K562 (cell line): ENCODE measurements at regions not wholly inside any gene's neighbourhood (a gene's known extent, or its start where the extent isn't known, plus 50 kb on each side); places are given as distances from the start of the nearest gene placed in this dataset.

Source experiments
- ATAC-seq: fragments of 200-7000 bp; cut with Tn5 transposase; 3 replicates; pipeline ENCODE4 v1.9.1; 2020; ENCODE audit warnings: moderate library complexity
- BruUV-seq: library from RNA; stranded (reverse); fragments of 400-500 nt; replicated peaks from 2 replicates; lab custom pipeline; 2021; lab: Mats Ljungman, UMichigan
- CTCF ChIA-PET: fragments of 300-600 bp; formaldehyde crosslinking; extraction: SDS; loops from one replicate; lab custom pipeline; 2021; ENCODE audit warnings: low intra/inter-chr PET ratio; lab: Yijun Ruan, JAX
- POLR2A ChIA-PET: fragments of 300-600, 350-650 bp; sonication (Branson Sonifier 250); formaldehyde crosslinking; extraction: SDS; loops from one replicate; lab custom pipeline; 2021; ENCODE audit warnings: antibody characterized with exemption, inconsistent platforms; lab: Yijun Ruan, JAX
- DNase-seq, 4 experiments: peaks; one replicate each; pipeline versions ENCODE4 v3.0.0 to v3.0.0-alpha.2; 2011 to 2018; ENCODE audit warnings: low spot score in 3 of 4, mixed read lengths in 3 of 4; ENCODE audit errors: extremely low read depth in 1 of 4
- FAIRE-seq: peaks from 2 replicates; lab custom pipeline; 2011; peaks lifted over from hg19 to GRCh38; lab: Jason Lieb, UNC
- H2AFZ ChIP-seq: 2 replicates; pipeline ENCODE4 v1.6.0; 2011; ENCODE audit warnings: low read depth, low read length, control low read depth, inconsistent platforms
- H3K27ac ChIP-seq: fragments of 200-600 bp; 3 replicates; pipeline ENCODE4 v1.8.0; 2011; ENCODE audit warnings: low read depth, mild to moderate bottlenecking, control low read depth, inconsistent platforms, low read length, moderate library complexity, mixed read lengths; ENCODE audit errors: extremely low read depth
- H3K27me3 ChIP-seq, 2 experiments: fragments of 300-600 bp in 1 of 2; 2 replicates in 1 of 2; 3 replicates in 1 of 2; pipeline versions ENCODE4 v1.6.0 to v1.8.0; 2011; ENCODE audit warnings: inconsistent platforms in 2 of 2, low read length in 2 of 2, mild to moderate bottlenecking in 1 of 2, mixed read lengths in 1 of 2, moderate library complexity in 1 of 2; ENCODE audit not compliant: control insufficient read depth in 2 of 2, insufficient read depth in 2 of 2
- H3K36me3 ChIP-seq: fragments of 300-600 bp; 3 replicates; pipeline ENCODE4 v1.8.0; 2011; ENCODE audit warnings: mild to moderate bottlenecking, low read length, inconsistent platforms; ENCODE audit not compliant: control insufficient read depth, insufficient read depth
- H3K4me1 ChIP-seq, 2 experiments: fragments of 200-600 bp in 1 of 2; replicated peaks in 1 of 2; 2 replicates in 1 of 2; 3 replicates in 1 of 2; pipeline versions ENCODE4 v1.5.1 to v1.8.0; 2011; ENCODE audit warnings: inconsistent platforms in 2 of 2, low read length in 2 of 2, mild to moderate bottlenecking in 1 of 2, mixed read lengths in 1 of 2, moderate library complexity in 1 of 2; ENCODE audit not compliant: control insufficient read depth in 2 of 2, insufficient read depth in 2 of 2
- H3K4me2 ChIP-seq: 2 replicates; pipeline ENCODE4 v1.6.1; 2011; ENCODE audit warnings: low read length, control low read depth, inconsistent platforms, mixed read lengths; ENCODE audit not compliant: insufficient read depth
- H3K4me3 ChIP-seq: fragments of 200-600 bp; sonication (generic), shearing (Covaris generic); 2 replicates; pipeline ENCODE4 v1.5.1; 2016; ENCODE audit warnings: control low read depth, inconsistent platforms
- H3K79me2 ChIP-seq: fragments of 200-600 bp; 3 replicates; pipeline ENCODE4 v1.8.0; 2011; ENCODE audit warnings: low read length, inconsistent platforms; ENCODE audit not compliant: control insufficient read depth, insufficient read depth
- H3K9ac ChIP-seq, 2 experiments: 2 replicates each; pipeline versions ENCODE4 v1.6.0 to v1.6.1; 2011; ENCODE audit warnings: low read depth in 2 of 2, low read length in 2 of 2, control low read depth in 1 of 2, inconsistent platforms in 1 of 2, mild to moderate bottlenecking in 1 of 2, mixed read lengths in 1 of 2; ENCODE audit not compliant: insufficient read depth in 1 of 2
- H3K9me1 ChIP-seq: one replicate; pipeline ENCODE4 v1.6.0; 2011; ENCODE audit warnings: inconsistent platforms, mild to moderate bottlenecking, low read length, moderate library complexity; ENCODE audit not compliant: control insufficient read depth, insufficient read depth
- H3K9me3 ChIP-seq: replicated peaks from 2 replicates; pipeline ENCODE4 v1.5.1; 2011; ENCODE audit warnings: low read depth, low read length, inconsistent platforms; ENCODE audit not compliant: control insufficient read depth, insufficient read depth
- H4K20me1 ChIP-seq: replicated peaks from 2 replicates; pipeline ENCODE4 v1.6.1; 2011; ENCODE audit warnings: low read length, inconsistent platforms, mixed read lengths; ENCODE audit not compliant: control insufficient read depth, insufficient read depth
- CREB1 ChIP-seq, 2 experiments: sonication (generic) in 1 of 2; formaldehyde crosslinking in 1 of 2; IDR thresholded peaks; 2 replicates each; pipeline versions ENCODE4 v1.6.1 to v1.8.0; 2012 to 2022; ENCODE audit warnings: inconsistent platforms in 1 of 2, mild to moderate bottlenecking in 1 of 2, missing genetic modification reagents in 1 of 2, moderate library complexity in 1 of 2
- ELF2 ChIP-seq: fragments of 250-450 bp; sonication (Bioruptor Pico); IDR thresholded peaks from 2 replicates; pipeline ENCODE4 v1.5.0; 2021; ENCODE audit warnings: mild to moderate bottlenecking
- ETV1 ChIP-seq: fragments of 450-650 bp; conservative IDR thresholded peaks from 2 replicates; pipeline ENCODE4 v1.6.1; 2016; ENCODE audit warnings: missing genetic modification characterization, control low read depth, low read depth, missing compliant biosample characterization
- FOXA1 ChIP-seq: fragments of 450-650 bp; IDR thresholded peaks from 2 replicates; pipeline ENCODE4 v1.6.1; 2016; ENCODE audit warnings: mild to moderate bottlenecking, borderline replicate concordance
- GABPA ChIP-seq: fragments of 200-800 bp; sonication (Bioruptor generic); conservative IDR thresholded peaks from 2 replicates; pipeline ENCODE4 v1.6.1; 2016; ENCODE audit warnings: low read depth, missing genetic modification characterization, missing compliant biosample characterization
- GABPB1 ChIP-seq: sonication (generic); formaldehyde crosslinking; IDR thresholded peaks from 2 replicates; pipeline ENCODE4 v1.8.0; 2022; ENCODE audit warnings: mild to moderate bottlenecking, missing genetic modification reagents
- JUND ChIP-seq, 2 experiments: IDR thresholded peaks; 2 replicates in 1 of 2; 3 replicates in 1 of 2; pipeline ENCODE4 v1.6.1; 2011; ENCODE audit warnings: borderline replicate concordance in 2 of 2, low read depth in 2 of 2, low read length in 2 of 2, improper control_type of control experiment in 1 of 2, missing biosample characterization in 1 of 2, missing genetic modification characterization in 1 of 2, missing genetic modification reagents in 1 of 2
- MCM2 ChIP-seq: fragments of 450-650 bp; IDR thresholded peaks from 2 replicates; pipeline ENCODE4 v1.6.1; 2017; ENCODE audit warnings: low read depth, mild to moderate bottlenecking
- MXI1 ChIP-seq: IDR thresholded peaks from 2 replicates; pipeline ENCODE4 v1.6.1; 2011; ENCODE audit warnings: low read depth, mild to moderate bottlenecking, improper control_type of control experiment, low read length
- PCBP2 ChIP-seq: fragments of 200-400 bp; formaldehyde crosslinking; IDR thresholded peaks from 2 replicates; pipeline ENCODE4 v1.6.1; 2018; ENCODE audit warnings: low read length, low read depth, mild to moderate bottlenecking, moderate library complexity; ENCODE audit not compliant: poor library complexity, severe bottlenecking
- PHF8 ChIP-seq: fragments of 200-600 bp; sonication (generic); IDR thresholded peaks from 2 replicates; pipeline ENCODE4 v1.6.1; 2012; ENCODE audit warnings: mixed run types, mild to moderate bottlenecking, inconsistent platforms, low read length, moderate library complexity, borderline replicate concordance
- SAP30 ChIP-seq: fragments of 200-600 bp; sonication (generic); IDR thresholded peaks from 2 replicates; pipeline ENCODE4 v1.6.1; 2012; ENCODE audit warnings: borderline replicate concordance, low read depth, mild to moderate bottlenecking, moderate library complexity, low read length, control low read depth, inconsistent platforms; ENCODE audit not compliant: insufficient read depth, poor library complexity, severe bottlenecking
- ZFP36 ChIP-seq: fragments of 150-350 bp; IDR thresholded peaks from 2 replicates; pipeline ENCODE4 v1.6.1; 2018; ENCODE audit warnings: low read length, low read depth; ENCODE audit not compliant: partially characterized antibody
- ZNF354B ChIP-seq: fragments of 250-450 bp; sonication (Bioruptor Pico); IDR thresholded peaks from 2 replicates; pipeline ENCODE4 v1.4.0; 2020
- WGBS: fragments of 100-300 bp; shearing (Covaris generic); methylation state at CpG from one replicate; pipeline ENCODE4 v1.1.6; 2016; ENCODE audit warnings: low coverage, mixed read lengths; ENCODE audit not compliant: insufficient coverage; ENCODE audit errors: missing lambda C conversion rate; 5-methylcytosine and 5-hydroxymethylcytosine counted together
- in situ Hi-C: fragments of 300-500 bp; cut with MboI; formaldehyde crosslinking; loops from 4 replicates; pipeline ENCODE4 v1.15.0; 2018; ENCODE audit warnings: inconsistent platforms, mixed read lengths
- intact Hi-C: fragments of 100-400 bp; cut with micrococcal nuclease; formaldehyde crosslinking; loops from 2 replicates; pipeline ENCODE4 v1.14.2; 2022
- TF ChIP-seq, protein P1 (sequence below): conservative IDR thresholded peaks from 2 replicates; pipeline ENCODE4 v1.6.1; 2011; ENCODE audit warnings: low read depth, mild to moderate bottlenecking, low read length; ENCODE audit not compliant: control insufficient read depth
- TF ChIP-seq, protein P2 (sequence below): fragments of 250-450 bp; sonication (Bioruptor Pico); IDR thresholded peaks from 2 replicates; pipeline ENCODE4 v1.5.1; 2021; ENCODE audit warnings: mild to moderate bottlenecking

DNA sequence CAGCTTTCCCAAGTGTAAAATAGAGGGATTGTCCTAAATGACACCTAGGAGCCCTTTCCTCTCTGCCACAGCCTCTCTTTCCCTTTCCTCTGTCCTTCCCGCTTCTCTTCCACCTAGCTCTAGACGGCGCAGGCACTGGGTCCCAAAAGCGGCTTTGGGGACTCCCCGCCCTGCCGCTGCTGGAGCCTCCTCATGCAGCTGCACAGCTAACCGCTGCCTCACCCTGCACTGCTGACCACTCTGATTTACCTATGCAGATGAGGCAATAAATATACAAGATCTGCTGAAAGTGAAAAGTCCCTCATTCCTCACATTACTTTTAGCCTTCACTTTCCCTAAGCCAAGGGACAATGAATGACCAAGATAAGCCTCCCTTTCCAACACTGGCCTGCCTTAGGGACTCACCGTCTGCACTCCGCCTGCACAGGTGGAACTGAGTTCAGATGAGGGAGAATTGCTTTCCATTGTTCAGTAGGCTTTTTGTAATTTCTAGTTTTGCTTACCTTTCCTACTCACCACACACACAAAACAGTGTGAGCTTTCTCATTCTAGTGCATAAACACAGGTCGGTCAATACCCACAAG, 197.5 kb upstream of the BCL6 start (continued):
- no peak for TF ChIP-seq FOXA1
- TF ChIP-seq MCM2 = no peak
- no peak for TF ChIP-seq ZNF354B (CRISPR knock-in tag)
- TF ChIP-seq ETV1 (tag) = no peak
- TF ChIP-seq JUND (IDR thresholded peaks at IDR 0.05; ENCODE audit: borderline replicate concordance, low read depth, low read length) = no peak
- TF ChIP-seq JUND (tag; IDR thresholded peaks at IDR 0.05; ENCODE audit: borderline replicate concordance, low read depth, low read length) = no peak
- TF ChIP-seq MXI1 = no peak

DNA sequence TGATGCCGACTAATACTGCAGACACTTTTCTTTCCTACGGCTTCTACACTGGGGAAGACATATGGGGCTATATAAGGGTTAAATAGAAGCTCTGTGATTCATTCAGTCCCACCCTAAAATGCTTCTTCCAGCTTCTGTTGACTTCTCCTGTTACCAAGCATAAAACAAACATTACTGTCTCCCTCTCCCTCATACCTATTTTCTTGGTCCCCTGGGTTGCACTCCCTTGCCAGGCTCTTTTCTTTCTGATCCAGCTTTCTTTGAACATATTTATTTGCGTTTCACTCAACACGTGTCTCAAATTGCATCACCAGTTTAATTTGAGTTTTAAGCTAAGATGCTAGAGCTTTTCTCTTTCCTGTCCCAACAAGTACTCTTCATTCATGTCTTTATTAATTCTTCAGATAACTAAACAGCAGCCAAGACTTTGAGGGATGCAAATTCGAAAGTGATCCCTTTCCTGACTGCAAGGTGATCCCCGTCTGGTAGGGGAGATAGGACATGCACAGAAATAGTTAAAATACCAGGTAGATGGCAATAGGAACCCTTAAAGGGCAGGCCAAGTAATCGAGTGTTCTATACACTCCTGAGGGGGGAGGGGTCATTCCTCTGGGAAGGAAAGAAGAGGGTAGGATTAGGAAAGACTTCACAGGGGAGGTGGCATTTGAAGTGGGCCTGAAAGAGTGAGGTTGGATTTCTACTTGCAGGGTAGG, 198.6 kb upstream of the BCL6 start:
- no peaks in the 10 kb centered on the region for H3K4me1 ChIP-seq
- no peak overlapping the region for H3K4me3 ChIP-seq
- in situ Hi-C loops (no loop called here), intact Hi-C loops (no loop called here)
- H2AFZ ChIP-seq = no peak overlapping the region
- ChIA-PET CTCF (no interaction called here), POLR2A (interaction anchor here (1.0 kb wide), 1 partner anchor 17 kb away, joined by 3 read pairs; no protein-coding TSS in a partner anchor)
- peaks cover 2 to 22% of the 10 kb centered on the region in 2 experiments; a peak in 4 of 5 replicates for H3K27me3 ChIP-seq
- no peak overlapping the region for H3K9ac ChIP-seq
- no peak overlapping the region for H3K27ac ChIP-seq
- no peaks in the 10 kb centered on the region for H4K20me1 ChIP-seq
- BruUV-seq = no TSS peak
- DNase-seq = no peak
- H3K9me1 ChIP-seq = no peaks in the 10 kb centered on the region
- ATAC-seq = no peak
- no peaks in the 10 kb centered on the region for H3K79me2 ChIP-seq
- H3K36me3 ChIP-seq = no peaks in the 10 kb centered on the region
- H3K4me2 ChIP-seq = no peak overlapping the region
- WGBS = under 1% methylated on average over 7 of the region's 7 CpGs
- no peaks in the 10 kb centered on the region for H3K9me3 ChIP-seq
- FAIRE-seq = no peak
- TF ChIP-seq PHF8 = no peak
- TF ChIP-seq PCBP2 = no peak
- no peak for TF ChIP-seq CREB1 (IDR thresholded peaks at IDR 0.05)
- no peak for TF ChIP-seq CREB1 (CRISPR knock-in tag; IDR thresholded peaks at IDR 0.05)
- no peak for TF ChIP-seq GABPA
- TF ChIP-seq, protein P1, sequence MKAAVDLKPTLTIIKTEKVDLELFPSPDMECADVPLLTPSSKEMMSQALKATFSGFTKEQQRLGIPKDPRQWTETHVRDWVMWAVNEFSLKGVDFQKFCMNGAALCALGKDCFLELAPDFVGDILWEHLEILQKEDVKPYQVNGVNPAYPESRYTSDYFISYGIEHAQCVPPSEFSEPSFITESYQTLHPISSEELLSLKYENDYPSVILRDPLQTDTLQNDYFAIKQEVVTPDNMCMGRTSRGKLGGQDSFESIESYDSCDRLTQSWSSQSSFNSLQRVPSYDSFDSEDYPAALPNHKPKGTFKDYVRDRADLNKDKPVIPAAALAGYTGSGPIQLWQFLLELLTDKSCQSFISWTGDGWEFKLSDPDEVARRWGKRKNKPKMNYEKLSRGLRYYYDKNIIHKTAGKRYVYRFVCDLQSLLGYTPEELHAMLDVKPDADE = no peak
- TF ChIP-seq, protein P2, sequence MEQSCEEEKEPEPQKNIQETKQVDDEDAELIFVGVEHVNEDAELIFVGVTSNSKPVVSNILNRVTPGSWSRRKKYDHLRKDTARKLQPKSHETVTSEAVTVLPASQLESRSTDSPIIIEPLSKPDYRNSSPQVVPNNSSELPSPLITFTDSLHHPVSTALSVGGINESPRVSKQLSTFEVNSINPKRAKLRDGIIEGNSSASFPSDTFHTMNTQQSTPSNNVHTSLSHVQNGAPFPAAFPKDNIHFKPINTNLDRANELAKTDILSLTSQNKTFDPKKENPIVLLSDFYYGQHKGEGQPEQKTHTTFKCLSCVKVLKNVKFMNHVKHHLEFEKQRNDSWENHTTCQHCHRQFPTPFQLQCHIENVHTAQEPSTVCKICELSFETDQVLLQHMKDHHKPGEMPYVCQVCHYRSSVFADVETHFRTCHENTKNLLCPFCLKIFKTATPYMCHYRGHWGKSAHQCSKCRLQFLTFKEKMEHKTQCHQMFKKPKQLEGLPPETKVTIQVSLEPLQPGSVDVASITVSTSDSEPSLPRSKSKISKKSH (CRISPR knock-in tag) = no peak
- no peak for TF ChIP-seq ELF2 (CRISPR knock-in tag)
- TF ChIP-seq SAP30 = no peak
- TF ChIP-seq GABPB1 (CRISPR knock-in tag) = no peak
- TF ChIP-seq ZFP36 = no peak
